ENCODE measurements at regions not wholly inside any gene's neighbourhood (a gene's known extent, or its start where the extent isn't known, plus 50 kb on each side); places are given as distances from the start of the nearest gene placed in this dataset.
"Not testable (repeated sequence)": the region's sequence is repeated elsewhere in the genome, so short reads cannot be mapped to it uniquely, and the experiment has no call there.

GRCh38 chr5:56763711-56764466 lies 51.5 kb upstream of the MAP3K1 start:
- Mint-ChIP-seq H3K27ac (no peak overlapping the region), H3K27me3 (no peaks in the 10 kb centered on the region), H3K4me1 (peaks cover 21% of the 10 kb centered on the region), H3K9me3 (no peaks in the 10 kb centered on the region), H3K4me3 (no peak overlapping the region), H3K36me3 (ENCODE audit: low read depth) (no peaks in the 10 kb centered on the region)
- no peak for ATAC-seq
- DNase-seq, result no peak

GRCh38 chr5:56763182-56763581 lies 52.2 kb upstream of the MAP3K1 start:
- Mint-ChIP-seq H3K9me3 (no peaks in the 10 kb centered on the region), H3K27ac (no peak overlapping the region), H3K27me3 (no peaks in the 10 kb centered on the region), H3K4me3 (no peak overlapping the region), H3K36me3 (ENCODE audit: low read depth) (no peaks in the 10 kb centered on the region), H3K4me1 (peaks cover 21% of the 10 kb centered on the region)
- no peak for ATAC-seq
- DNase-seq, result no peak

- Mint-ChIP-seq H3K27me3 (no peaks in the 10 kb centered on the region), H3K4me1 (peaks cover 19% of the 10 kb centered on the region), H3K36me3 (ENCODE audit: low read depth) (no peaks in the 10 kb centered on the region), H3K4me3 (no peak overlapping the region), H3K27ac (no peak overlapping the region), H3K9me3 (no peaks in the 10 kb centered on the region)
- ATAC-seq, result no peak
- no peak for DNase-seq
These were observed 54.0 kb upstream of the MAP3K1 start for GRCh38 chr5:56761151-56761885.

- H3K27ac Mint-ChIP-seq, result no peak overlapping the region
These were observed 54.6 kb upstream of the MAP3K1 start for GRCh38 chr5:56760723-56761122.

GRCh38 chr5:56759521-56760216 lies 55.7 kb upstream of the MAP3K1 start:
- no peaks in the 10 kb centered on the region for H3K27me3 Mint-ChIP-seq

More at GRCh38 chr5:56760723-56761122, 54.6 kb upstream of the MAP3K1 start:
- H3K4me1 Mint-ChIP-seq, result peaks cover 19% of the 10 kb centered on the region
- ATAC-seq (no peak), DNase-seq (no peak)
- H3K36me3 Mint-ChIP-seq (ENCODE audit: low read depth), result no peaks in the 10 kb centered on the region
- H3K9me3 Mint-ChIP-seq, result no peaks in the 10 kb centered on the region
- H3K27me3 Mint-ChIP-seq, result no peaks in the 10 kb centered on the region
- H3K4me3 Mint-ChIP-seq, result no peak overlapping the region

GRCh38 chr5:56757077-56757476 lies 58.3 kb upstream of the MAP3K1 start:
- DNase-seq (no peak), ATAC-seq (no peak)
- H3K4me3 Mint-ChIP-seq, result no peak overlapping the region
- H3K36me3 Mint-ChIP-seq (ENCODE audit: low read depth), result no peaks in the 10 kb centered on the region
- H3K9me3 Mint-ChIP-seq, result peaks cover 8% of the 10 kb centered on the region
- H3K27ac Mint-ChIP-seq, result no peak overlapping the region
- peaks cover 7% of the 10 kb centered on the region for H3K4me1 Mint-ChIP-seq
- no peaks in the 10 kb centered on the region for H3K27me3 Mint-ChIP-seq

More at GRCh38 chr5:56759521-56760216, 55.7 kb upstream of the MAP3K1 start:
- no peak for DNase-seq
- peaks cover 19% of the 10 kb centered on the region for H3K4me1 Mint-ChIP-seq
- no peaks in the 10 kb centered on the region for H3K9me3 Mint-ChIP-seq
- no peaks in the 10 kb centered on the region for H3K36me3 Mint-ChIP-seq (ENCODE audit: low read depth)
- H3K4me3 Mint-ChIP-seq, result no peak overlapping the region
- no peak for ATAC-seq
- H3K27ac Mint-ChIP-seq, result no peak overlapping the region

- DNase-seq, result no peak
- ATAC-seq, result no peak
- H3K4me1 Mint-ChIP-seq, result no peaks in the 10 kb centered on the region
- peaks cover 15% of the 10 kb centered on the region for H3K9me3 Mint-ChIP-seq
- no peak overlapping the region for H3K4me3 Mint-ChIP-seq
- H3K27ac Mint-ChIP-seq, result no peak overlapping the region
- no peaks in the 10 kb centered on the region for H3K36me3 Mint-ChIP-seq (ENCODE audit: low read depth)
- no peaks in the 10 kb centered on the region for H3K27me3 Mint-ChIP-seq
These were observed 60.3 kb upstream of the MAP3K1 start for GRCh38 chr5:56755036-56755555.

- peaks cover 15% of the 10 kb centered on the region for H3K9me3 Mint-ChIP-seq
These were observed 61.8 kb upstream of the MAP3K1 start for GRCh38 chr5:56753588-56753987.

GRCh38 chr5:56751572-56752313 lies 63.6 kb upstream of the MAP3K1 start:
- H3K36me3 Mint-ChIP-seq (ENCODE audit: low read depth), result no peaks in the 10 kb centered on the region
- H3K4me1 Mint-ChIP-seq, result no peaks in the 10 kb centered on the region
- no peaks in the 10 kb centered on the region for H3K27me3 Mint-ChIP-seq
- H3K27ac Mint-ChIP-seq, result no peak overlapping the region
- H3K9me3 Mint-ChIP-seq, result peaks cover 15% of the 10 kb centered on the region
- H3K4me3 Mint-ChIP-seq, result no peak overlapping the region
- ATAC-seq, result no peak
- DNase-seq, result no peak

More at GRCh38 chr5:56753588-56753987, 61.8 kb upstream of the MAP3K1 start:
- H3K27me3 Mint-ChIP-seq; H3K4me1 Mint-ChIP-seq; H3K27ac Mint-ChIP-seq; H3K36me3 Mint-ChIP-seq (ENCODE audit: low read depth); DNase-seq; H3K4me3 Mint-ChIP-seq; ATAC-seq: not testable (repeated sequence)

GRCh38 chr5:56749842-56750241 lies 65.5 kb upstream of the MAP3K1 start:
- no peak for ATAC-seq
- peaks cover 15% of the 10 kb centered on the region for H3K9me3 Mint-ChIP-seq
- H3K27me3 Mint-ChIP-seq, result no peaks in the 10 kb centered on the region
- H3K27ac Mint-ChIP-seq, result no peak overlapping the region
- DNase-seq, result no peak
- H3K4me1 Mint-ChIP-seq, result peaks cover 3% of the 10 kb centered on the region
- no peak overlapping the region for H3K4me3 Mint-ChIP-seq
- H3K36me3 Mint-ChIP-seq (ENCODE audit: low read depth), result no peaks in the 10 kb centered on the region

GRCh38 chr5:56746553-56747339 lies 68.6 kb upstream of the MAP3K1 start:
- no peak for ATAC-seq
- H3K4me1 Mint-ChIP-seq, result peaks cover 8% of the 10 kb centered on the region
- DNase-seq, result no peak
- H3K27me3 Mint-ChIP-seq, result no peaks in the 10 kb centered on the region
- peaks cover 3% of the 10 kb centered on the region for H3K9me3 Mint-ChIP-seq
- H3K36me3 Mint-ChIP-seq (ENCODE audit: low read depth), result no peaks in the 10 kb centered on the region
- no peak overlapping the region for H3K27ac Mint-ChIP-seq
- H3K4me3 Mint-ChIP-seq, result no peak overlapping the region

- no peak overlapping the region for H3K4me3 Mint-ChIP-seq
- no peaks in the 10 kb centered on the region for H3K27me3 Mint-ChIP-seq
- no peaks in the 10 kb centered on the region for H3K9me3 Mint-ChIP-seq
- DNase-seq, result no peak
- no peak for ATAC-seq
- H3K36me3 Mint-ChIP-seq (ENCODE audit: low read depth), result no peaks in the 10 kb centered on the region
- H3K27ac Mint-ChIP-seq, result peak overlapping the region; percentile 0
- peaks cover 8% of the 10 kb centered on the region for H3K4me1 Mint-ChIP-seq
These were observed 69.5 kb upstream of the MAP3K1 start for GRCh38 chr5:56745864-56746263.

- no peak overlapping the region for H3K27ac Mint-ChIP-seq
- DNase-seq (no peak), ATAC-seq (no peak)
- H3K4me3 Mint-ChIP-seq, result no peak overlapping the region
- no peaks in the 10 kb centered on the region for H3K27me3 Mint-ChIP-seq
- no peaks in the 10 kb centered on the region for H3K36me3 Mint-ChIP-seq (ENCODE audit: low read depth)
- peaks cover 28% of the 10 kb centered on the region for H3K4me1 Mint-ChIP-seq
- H3K9me3 Mint-ChIP-seq, result no peaks in the 10 kb centered on the region
These were observed 74.5 kb upstream of the MAP3K1 start for GRCh38 chr5:56740868-56741267.

Measured in activated naive CD8-positive, alpha-beta T cell treated with anti-CD3 and anti-CD28 coated beads, Interleukin-2, amount 50 U/mL, for 24 hours (primary cell).